ENCODE measurements at regions not wholly inside any gene's neighbourhood (a gene's known extent, or its start where the extent isn't known, plus 50 kb on each side); places are given as distances from the start of the nearest gene placed in this dataset.

DNA sequence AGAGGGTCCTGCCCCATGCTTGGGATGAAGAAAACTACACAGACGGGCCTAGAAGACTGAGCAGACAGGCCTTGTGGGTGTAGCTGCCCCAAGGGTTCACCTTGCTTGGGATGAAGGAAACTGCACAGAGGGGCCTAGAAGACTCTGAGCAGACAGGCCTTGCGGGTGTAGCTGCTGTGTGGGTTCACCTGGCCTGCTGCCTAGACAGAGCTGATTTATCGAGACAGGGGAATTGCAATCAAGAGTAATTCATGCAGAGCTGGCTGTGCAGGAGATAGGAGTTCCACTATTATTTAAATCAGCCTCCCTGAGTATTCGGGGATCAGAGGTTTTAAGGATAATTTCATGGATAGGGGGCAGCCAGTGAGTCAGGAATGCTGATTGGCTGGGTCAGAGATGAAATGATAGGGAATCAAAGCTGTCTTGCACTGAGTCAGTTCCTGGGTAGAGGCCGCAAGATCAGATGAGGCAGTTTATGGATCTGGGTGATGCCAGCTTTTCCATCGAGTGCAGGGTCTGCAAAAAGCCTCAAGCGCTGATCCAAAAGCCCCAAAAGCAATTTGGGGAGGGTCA lies 341.4 kb downstream of the GALR1 start:
- Mint-ChIP-seq H3K27me3 (peaks cover 0 to 3% of the 10 kb centered on the region in 2 donors), H3K4me1 (no peaks in the 10 kb centered on the region), H3K9me3 (no peaks in the 10 kb centered on the region), H3K27ac (no peak overlapping the region), H3K4me3 (no peak overlapping the region), H3K36me3 (no peaks in the 10 kb centered on the region)
- no peaks in the 10 kb centered on the region for H3K4me1 ChIP-seq (ENCODE audit: control insufficient read depth in 1 of 2, extremely low read depth in 1 of 2, insufficient read depth in 2 of 2, low read length in 2 of 2)
- H3K9me3 ChIP-seq, result no peaks in the 10 kb centered on the region
- no peaks in the 10 kb centered on the region for H3K36me3 ChIP-seq (ENCODE audit: control insufficient read depth in 2 of 2, extremely low read depth in 1 of 2, insufficient read depth in 1 of 2, low read length in 1 of 2)
- peaks cover 0 to 8% of the 10 kb centered on the region in 2 experiments for H3K27me3 ChIP-seq (replicated peaks in 1 of 2; ENCODE audit: control insufficient read depth in 2 of 2, extremely low read depth in 1 of 2, insufficient read depth in 2 of 2, low read length in 1 of 2)
- ATAC-seq (replicated peaks in 1 of 4) (no peak), DNase-seq (no peak)
- ChIA-PET POLR2A (no interaction called here), CTCF (no interaction called here)
- WGBS (ENCODE audit: insufficient coverage), result 75% methylated on average over 3 of the region's 7 CpGs
- H3K4me3 ChIP-seq (ENCODE audit: control insufficient read depth in 1 of 2, extremely low read depth in 1 of 2, low read length in 1 of 2), result no peak overlapping the region
- H3K27ac ChIP-seq (ENCODE audit: low read length), result no peak overlapping the region

DNA sequence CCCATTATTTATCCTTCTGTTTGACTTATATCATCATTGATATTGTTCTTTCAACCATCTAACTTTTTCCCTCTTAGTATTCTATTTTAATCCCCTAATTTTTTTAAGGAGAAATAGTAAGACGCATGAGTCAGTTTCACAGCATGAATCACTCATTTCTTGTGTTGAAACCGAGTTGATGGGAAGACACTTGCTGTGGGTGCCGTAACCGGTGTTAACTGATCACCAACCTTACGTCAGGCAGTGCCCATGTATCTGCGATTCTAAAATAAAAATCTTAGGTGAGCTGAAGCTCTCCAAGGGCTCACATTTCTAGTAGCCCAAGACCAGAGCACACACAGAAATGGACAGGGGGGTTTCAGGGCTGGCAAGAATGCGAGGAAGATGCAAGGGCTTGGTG lies 348.1 kb downstream of the GALR1 start:
- peaks cover 0 to 6% of the 10 kb centered on the region in 2 experiments for H3K27me3 ChIP-seq (replicated peaks in 1 of 2; ENCODE audit: control insufficient read depth in 2 of 2, extremely low read depth in 1 of 2, insufficient read depth in 2 of 2, low read length in 1 of 2)
- ChIA-PET POLR2A (interaction anchor here in 1 of 2 donors (0.7 kb wide), 1 partner anchor 8 kb away, joined by 5 read pairs; no protein-coding TSS in a partner anchor), CTCF (no interaction called here)
- ATAC-seq (replicated peaks in 1 of 4) (no peak), DNase-seq (no peak)
- Mint-ChIP-seq H3K27ac (no peak overlapping the region), H3K36me3 (no peaks in the 10 kb centered on the region), H3K4me3 (no peak overlapping the region), H3K9me3 (no peaks in the 10 kb centered on the region), H3K27me3 (peaks cover 8 to 9% of the 10 kb centered on the region in 2 donors), H3K4me1 (no peaks in the 10 kb centered on the region)
- no peak overlapping the region for H3K27ac ChIP-seq (ENCODE audit: low read length)
- no peaks in the 10 kb centered on the region for H3K9me3 ChIP-seq
- no peaks in the 10 kb centered on the region for H3K36me3 ChIP-seq (ENCODE audit: control insufficient read depth in 2 of 2, extremely low read depth in 1 of 2, insufficient read depth in 1 of 2, low read length in 1 of 2)
- no peaks in the 10 kb centered on the region for H3K4me1 ChIP-seq (ENCODE audit: control insufficient read depth in 1 of 2, extremely low read depth in 1 of 2, insufficient read depth in 2 of 2, low read length in 2 of 2)
- WGBS (ENCODE audit: insufficient coverage), result 87% methylated on average over 5 of the region's 7 CpGs
- no peak overlapping the region for H3K4me3 ChIP-seq (ENCODE audit: control insufficient read depth in 1 of 2, extremely low read depth in 1 of 2, low read length in 1 of 2)

DNA sequence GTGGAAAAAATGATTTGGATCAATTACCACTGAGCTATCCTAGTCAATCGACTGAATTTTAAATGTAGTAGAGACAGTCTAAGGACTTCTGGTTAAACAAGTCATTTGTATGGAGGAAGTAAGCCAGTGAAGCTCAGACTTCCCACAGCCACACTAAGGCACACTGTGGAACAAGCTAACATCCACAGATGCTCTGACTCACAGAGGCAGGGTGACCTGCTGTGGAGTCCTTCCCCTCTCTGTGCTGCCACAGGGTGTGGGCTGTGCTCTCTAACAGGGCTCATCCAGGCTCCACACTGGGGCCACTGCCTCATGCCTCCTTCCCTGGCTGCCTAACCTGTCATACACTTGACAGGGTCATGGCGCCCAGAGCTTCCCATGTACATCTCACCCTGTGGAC lies 351.0 kb downstream of the GALR1 start:
- Mint-ChIP-seq H3K4me3 (no peak overlapping the region), H3K4me1 (no peaks in the 10 kb centered on the region), H3K36me3 (no peaks in the 10 kb centered on the region), H3K27ac (no peak overlapping the region), H3K9me3 (no peaks in the 10 kb centered on the region), H3K27me3 (peaks cover 8 to 9% of the 10 kb centered on the region in 2 donors)
- Histone ChIP-seq H3K4me1 (ENCODE audit: control insufficient read depth in 1 of 2, extremely low read depth in 1 of 2, insufficient read depth in 2 of 2, low read length in 2 of 2) (no peaks in the 10 kb centered on the region), H3K9me3 (no peaks in the 10 kb centered on the region), H3K4me3 (ENCODE audit: control insufficient read depth in 1 of 2, extremely low read depth in 1 of 2, low read length in 1 of 2) (no peak overlapping the region), H3K27ac (ENCODE audit: low read length) (no peak overlapping the region), H3K27me3 (replicated peaks in 1 of 2; ENCODE audit: control insufficient read depth in 2 of 2, extremely low read depth in 1 of 2, insufficient read depth in 2 of 2, low read length in 1 of 2) (peaks cover 0 to 4% of the 10 kb centered on the region in 2 experiments), H3K36me3 (ENCODE audit: control insufficient read depth in 2 of 2, extremely low read depth in 1 of 2, insufficient read depth in 1 of 2, low read length in 1 of 2) (no peaks in the 10 kb centered on the region)
- CTCF ChIA-PET, result no interaction called here
- ATAC-seq (replicated peaks in 1 of 4), result no peak
- POLR2A ChIA-PET, result no interaction called here
- DNase-seq, result no peak
- 89% methylated on average over 1 of the region's 2 CpGs for WGBS (ENCODE audit: insufficient coverage)

DNA sequence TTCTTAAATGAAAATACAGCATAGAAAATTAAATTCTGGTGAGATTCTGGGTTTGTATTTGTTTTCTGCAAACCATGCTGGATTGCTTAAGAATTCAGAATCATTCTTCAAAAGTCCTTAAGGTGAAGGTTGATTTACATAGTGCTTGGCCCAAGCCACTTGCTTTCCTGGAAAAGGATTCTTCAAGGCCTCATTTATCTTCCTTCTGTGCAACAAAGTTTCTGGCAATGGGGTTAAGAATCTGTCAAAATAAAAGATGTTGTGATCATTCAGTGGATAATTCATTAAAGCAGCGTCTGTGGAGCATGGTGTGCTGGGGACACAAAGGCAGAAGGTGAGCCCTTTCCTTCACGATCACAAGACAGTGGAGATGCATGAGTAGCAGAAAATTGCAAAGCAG lies 351.9 kb downstream of the GALR1 start:
- H3K9me3 ChIP-seq, result no peaks in the 10 kb centered on the region
- H3K4me3 Mint-ChIP-seq, result no peak overlapping the region
- 100% methylated on average over 1 of the region's 2 CpGs for WGBS (ENCODE audit: insufficient coverage)
- H3K9me3 Mint-ChIP-seq, result no peaks in the 10 kb centered on the region
- ChIA-PET CTCF (no interaction called here), POLR2A (no interaction called here)
- DNase-seq (no peak), ATAC-seq (replicated peaks in 1 of 4) (no peak)
- no peak overlapping the region for H3K27ac Mint-ChIP-seq
- H3K4me1 Mint-ChIP-seq, result no peaks in the 10 kb centered on the region
- H3K4me1 ChIP-seq (ENCODE audit: control insufficient read depth in 1 of 2, extremely low read depth in 1 of 2, insufficient read depth in 2 of 2, low read length in 2 of 2), result no peaks in the 10 kb centered on the region
- no peak overlapping the region for H3K27ac ChIP-seq (ENCODE audit: low read length)
- peaks cover 0 to 4% of the 10 kb centered on the region in 2 experiments for H3K27me3 ChIP-seq (replicated peaks in 1 of 2; ENCODE audit: control insufficient read depth in 2 of 2, extremely low read depth in 1 of 2, insufficient read depth in 2 of 2, low read length in 1 of 2)
- peaks cover 8 to 13% of the 10 kb centered on the region in 2 donors for H3K27me3 Mint-ChIP-seq
- no peak overlapping the region for H3K4me3 ChIP-seq (ENCODE audit: control insufficient read depth in 1 of 2, extremely low read depth in 1 of 2, low read length in 1 of 2)
- H3K36me3 ChIP-seq (ENCODE audit: control insufficient read depth in 2 of 2, extremely low read depth in 1 of 2, insufficient read depth in 1 of 2, low read length in 1 of 2), result no peaks in the 10 kb centered on the region
- no peaks in the 10 kb centered on the region for H3K36me3 Mint-ChIP-seq

DNA sequence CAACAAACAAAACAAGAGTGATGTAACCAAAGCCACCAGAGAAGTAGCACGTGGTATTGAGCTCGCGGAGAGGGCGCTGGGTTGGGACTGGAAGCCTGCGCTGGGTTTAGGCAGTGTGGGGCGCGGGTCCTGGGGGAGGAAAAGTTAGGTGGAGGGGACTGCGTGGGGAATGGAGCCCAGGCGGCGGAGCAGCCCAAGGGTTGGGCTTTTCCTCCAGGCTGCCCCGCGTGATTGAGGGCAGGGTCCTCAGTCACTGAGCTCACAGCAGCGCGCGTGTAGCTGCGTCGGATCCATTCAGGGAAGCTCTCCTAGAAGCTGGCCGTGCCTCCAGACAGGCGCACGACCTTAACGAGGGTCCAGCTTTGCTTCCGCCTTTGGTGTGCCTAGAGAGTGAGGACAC lies 357.4 kb downstream of the GALR1 start:
- no peaks in the 10 kb centered on the region for H3K36me3 ChIP-seq (ENCODE audit: control insufficient read depth in 2 of 2, extremely low read depth in 1 of 2, insufficient read depth in 1 of 2, low read length in 1 of 2)
- WGBS (ENCODE audit: insufficient coverage), result 92% methylated on average over 22 of the region's 22 CpGs
- Mint-ChIP-seq H3K36me3 (no peaks in the 10 kb centered on the region), H3K9me3 (no peaks in the 10 kb centered on the region), H3K27ac (no peak overlapping the region), H3K4me1 (no peaks in the 10 kb centered on the region), H3K27me3 (peaks cover 0 to 5% of the 10 kb centered on the region in 2 donors), H3K4me3 (no peak overlapping the region)
- ChIA-PET CTCF (no interaction called here), POLR2A (no interaction called here)
- H3K4me1 ChIP-seq (ENCODE audit: control insufficient read depth in 1 of 2, extremely low read depth in 1 of 2, insufficient read depth in 2 of 2, low read length in 2 of 2), result no peaks in the 10 kb centered on the region
- H3K27me3 ChIP-seq (replicated peaks in 1 of 2; ENCODE audit: control insufficient read depth in 2 of 2, extremely low read depth in 1 of 2, insufficient read depth in 2 of 2, low read length in 1 of 2), result no peaks in the 10 kb centered on the region
- ATAC-seq (replicated peaks in 1 of 4) (no peak), DNase-seq (no peak)
- H3K4me3 ChIP-seq (ENCODE audit: control insufficient read depth in 1 of 2, extremely low read depth in 1 of 2, low read length in 1 of 2), result no peak overlapping the region
- H3K27ac ChIP-seq (ENCODE audit: low read length), result no peak overlapping the region
- no peaks in the 10 kb centered on the region for H3K9me3 ChIP-seq

DNA sequence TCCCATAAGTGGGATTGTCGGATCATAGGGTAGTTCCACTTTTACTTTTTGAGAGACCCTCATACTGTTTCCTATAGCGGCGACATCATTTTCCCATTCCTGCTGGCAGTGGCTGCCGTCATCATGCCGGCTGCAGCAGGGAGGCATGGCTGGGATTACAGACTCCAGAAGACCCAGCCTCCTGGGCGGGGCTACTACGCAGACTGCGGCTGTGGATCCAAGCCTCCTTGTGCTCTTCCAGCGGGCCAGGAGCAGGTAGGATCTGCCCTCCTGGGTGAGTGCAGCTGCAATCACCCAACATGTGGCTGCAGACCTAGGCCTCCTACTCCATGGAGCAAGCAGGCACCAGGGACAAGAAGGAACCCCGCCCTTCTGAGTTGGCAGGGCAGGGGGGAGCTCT lies 359.2 kb downstream of the GALR1 start:
- POLR2A ChIA-PET, result no interaction called here
- 92% methylated on average over 8 of the region's 10 CpGs for WGBS (ENCODE audit: insufficient coverage)
- DNase-seq, result no peak
- Histone ChIP-seq H3K9me3 (no peaks in the 10 kb centered on the region), H3K36me3 (ENCODE audit: control insufficient read depth in 2 of 2, extremely low read depth in 1 of 2, insufficient read depth in 1 of 2, low read length in 1 of 2) (no peaks in the 10 kb centered on the region), H3K4me3 (ENCODE audit: control insufficient read depth in 1 of 2, extremely low read depth in 1 of 2, low read length in 1 of 2) (no peak overlapping the region), H3K27me3 (replicated peaks in 1 of 2; ENCODE audit: control insufficient read depth in 2 of 2, extremely low read depth in 1 of 2, insufficient read depth in 2 of 2, low read length in 1 of 2) (no peaks in the 10 kb centered on the region), H3K4me1 (ENCODE audit: control insufficient read depth in 1 of 2, extremely low read depth in 1 of 2, insufficient read depth in 2 of 2, low read length in 2 of 2) (no peaks in the 10 kb centered on the region), H3K27ac (ENCODE audit: low read length) (no peak overlapping the region)
- no peak for ATAC-seq (replicated peaks in 1 of 4)
- H3K27ac Mint-ChIP-seq, result no peak overlapping the region
- no peaks in the 10 kb centered on the region for H3K36me3 Mint-ChIP-seq
- H3K4me1 Mint-ChIP-seq, result no peaks in the 10 kb centered on the region
- no peak overlapping the region for H3K4me3 Mint-ChIP-seq
- peaks cover 3 to 5% of the 10 kb centered on the region in 2 donors for H3K27me3 Mint-ChIP-seq
- CTCF ChIA-PET, result no interaction called here
- H3K9me3 Mint-ChIP-seq, result no peaks in the 10 kb centered on the region

DNA sequence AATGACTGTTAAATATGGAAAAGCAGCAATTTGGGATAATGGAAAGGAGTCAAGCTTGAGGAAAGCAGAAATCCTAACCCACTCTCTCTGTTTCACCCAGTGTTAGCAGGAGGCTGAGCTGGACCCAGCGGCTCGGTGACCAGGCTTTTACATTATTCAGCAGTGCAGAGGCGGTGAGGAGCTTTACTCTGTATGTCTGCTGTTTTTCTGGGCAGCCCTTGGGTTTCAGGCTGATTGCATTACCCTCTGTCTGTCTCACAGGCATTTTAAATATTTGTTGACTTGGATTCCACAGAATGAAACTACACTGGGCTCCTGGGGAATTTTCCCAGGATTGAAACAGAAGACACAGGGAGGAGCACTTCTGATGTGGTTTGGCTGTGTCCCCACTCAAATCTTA lies 368.0 kb downstream of the GALR1 start:
- no peaks in the 10 kb centered on the region for H3K36me3 ChIP-seq (ENCODE audit: control insufficient read depth in 2 of 2, extremely low read depth in 1 of 2, insufficient read depth in 1 of 2, low read length in 1 of 2)
- no peaks in the 10 kb centered on the region for H3K9me3 Mint-ChIP-seq
- H3K27me3 Mint-ChIP-seq, result peaks cover 8 to 11% of the 10 kb centered on the region in 2 donors
- H3K27me3 ChIP-seq (replicated peaks in 1 of 2; ENCODE audit: control insufficient read depth in 2 of 2, extremely low read depth in 1 of 2, insufficient read depth in 2 of 2, low read length in 1 of 2), result peaks cover 2 to 9% of the 10 kb centered on the region in 2 experiments
- no peaks in the 10 kb centered on the region for H3K9me3 ChIP-seq
- no peak overlapping the region for H3K4me3 ChIP-seq (ENCODE audit: control insufficient read depth in 1 of 2, extremely low read depth in 1 of 2, low read length in 1 of 2)
- no peak overlapping the region for H3K4me3 Mint-ChIP-seq
- ChIA-PET POLR2A (no interaction called here), CTCF (no interaction called here)
- ATAC-seq (replicated peaks in 1 of 4), result no peak
- H3K4me1 Mint-ChIP-seq, result peaks cover 5 to 9% (median 9%) of the 10 kb centered on the region in 3 donors
- H3K27ac Mint-ChIP-seq, result no peak overlapping the region
- H3K27ac ChIP-seq (ENCODE audit: low read length), result no peak overlapping the region
- no peak for DNase-seq
- 96% methylated on average over 3 of the region's 3 CpGs for WGBS (ENCODE audit: insufficient coverage)
- H3K36me3 Mint-ChIP-seq, result no peaks in the 10 kb centered on the region
- H3K4me1 ChIP-seq (ENCODE audit: control insufficient read depth in 1 of 2, extremely low read depth in 1 of 2, insufficient read depth in 2 of 2, low read length in 2 of 2), result peaks cover 0 to 6% of the 10 kb centered on the region in 2 experiments
